Bronchial epithelial cell (primary cell): ENCODE measurements at regions not wholly inside any gene's neighbourhood (a gene's known extent, or its start where the extent isn't known, plus 50 kb on each side); places are given as distances from the start of the nearest gene placed in this dataset.
"Not testable (repeated sequence)": the region's sequence is repeated elsewhere in the genome, so short reads cannot be mapped to it uniquely, and the experiment has no call there.

Experiments
- DNase-seq: peaks from one replicate; pipeline ENCODE4 v3.0.0-alpha.2; 2010; ENCODE audit warnings: low read depth
- FAIRE-seq: peaks from 2 replicates; lab custom pipeline; 2011; peaks lifted over from hg19 to GRCh38; lab: Jason Lieb, UNC
- H3K27me3 ChIP-seq: 2 replicates; pipeline ENCODE4 v1.5.1; 2011; ENCODE audit warnings: low read length; ENCODE audit not compliant: control insufficient read depth, insufficient read depth
- H3K36me3 ChIP-seq: 2 replicates; pipeline ENCODE4 v1.5.1; 2011; ENCODE audit warnings: low read length; ENCODE audit not compliant: control insufficient read depth, insufficient read depth
- H3K4me3 ChIP-seq: 2 replicates; pipeline ENCODE4 v1.5.1; 2011; ENCODE audit warnings: mild to moderate bottlenecking, low read depth, low read length, control low read depth
- CTCF ChIP-seq: IDR thresholded peaks from 2 replicates; pipeline ENCODE4 v1.5.1; 2011; ENCODE audit warnings: mild to moderate bottlenecking, moderate library complexity, low read length, control low read depth, inconsistent platforms; ENCODE audit not compliant: insufficient read depth, severe bottlenecking

GRCh38 chr16:54985156-54985555, 54.5 kb downstream of the IRX5 start:
- H3K36me3 ChIP-seq: no peaks in the 10 kb centered on the region
- DNase-seq: no peak
- FAIRE-seq: no peak
- TF ChIP-seq CTCF: no peak
- no peak overlapping the region for H3K4me3 ChIP-seq
- H3K27me3 ChIP-seq: no peaks in the 10 kb centered on the region

- Histone ChIP-seq H3K36me3 (no peaks in the 10 kb centered on the region), H3K27me3 (no peaks in the 10 kb centered on the region), H3K4me3 (no peak overlapping the region)
- FAIRE-seq: no peak
- no peak for DNase-seq
- TF ChIP-seq CTCF: no peak
Measured at GRCh38 chr16:54985668-54986067, 55.0 kb downstream of the IRX5 start.

GRCh38 chr16:54986409-54986808, 55.7 kb downstream of the IRX5 start:
- DNase-seq: no peak
- no peak overlapping the region for H3K4me3 ChIP-seq
- no peak for TF ChIP-seq CTCF
- no peak for FAIRE-seq
- no peaks in the 10 kb centered on the region for H3K36me3 ChIP-seq
- H3K27me3 ChIP-seq: no peaks in the 10 kb centered on the region

- no peak overlapping the region for H3K4me3 ChIP-seq
- DNase-seq (no peak), FAIRE-seq (no peak)
- no peaks in the 10 kb centered on the region for H3K36me3 ChIP-seq
- TF ChIP-seq CTCF: no peak
- no peaks in the 10 kb centered on the region for H3K27me3 ChIP-seq
Measured at GRCh38 chr16:54987081-54987480, 56.4 kb downstream of the IRX5 start.

- FAIRE-seq (no peak), DNase-seq (no peak)
- Histone ChIP-seq H3K4me3 (no peak overlapping the region), H3K27me3 (no peaks in the 10 kb centered on the region), H3K36me3 (no peaks in the 10 kb centered on the region)
- TF ChIP-seq CTCF: no peak
Measured at GRCh38 chr16:54991525-54991924, 60.9 kb downstream of the IRX5 start.

- H3K27me3 ChIP-seq, DNase-seq, H3K4me3 ChIP-seq, H3K36me3 ChIP-seq, FAIRE-seq: not testable (repeated sequence)
Measured at GRCh38 chr16:54991946-54992345, 61.3 kb downstream of the IRX5 start.
